ENCODE measurements at regions not wholly inside any gene's neighbourhood (a gene's known extent, or its start where the extent isn't known, plus 50 kb on each side); places are given as distances from the start of the nearest gene placed in this dataset.

- Mint-ChIP-seq H3K9me3 (no peaks in the 10 kb centered on the region), H3K27ac (no peak overlapping the region), H3K36me3 (no peaks in the 10 kb centered on the region)
- DNase-seq (ENCODE audit: low spot score in 2 of 2) (no peak), ATAC-seq (no peak)
Measured at GRCh38 chrY:8377491-8377890, 959.8 kb upstream of the TSPY4 start.

- H3K36me3 Mint-ChIP-seq: no peaks in the 10 kb centered on the region
- DNase-seq (ENCODE audit: low spot score in 2 of 2) (no peak), ATAC-seq (no peak)
- no peak overlapping the region for H3K27ac Mint-ChIP-seq
- H3K9me3 Mint-ChIP-seq: no peaks in the 10 kb centered on the region
Measured at GRCh38 chrY:8379800-8380199, 957.5 kb upstream of the TSPY4 start.

GRCh38 chrY:8381425-8381824 is 955.8 kb upstream of the TSPY4 start:
- DNase-seq (ENCODE audit: low spot score in 2 of 2): no peak
- Mint-ChIP-seq H3K9me3 (no peaks in the 10 kb centered on the region), H3K36me3 (no peaks in the 10 kb centered on the region), H3K27ac (no peak overlapping the region)
- ATAC-seq: peak; percentile 74 to 90

- DNase-seq (ENCODE audit: low spot score in 2 of 2) (no peak), ATAC-seq (no peak)
- Mint-ChIP-seq H3K9me3 (no peaks in the 10 kb centered on the region), H3K36me3 (no peaks in the 10 kb centered on the region), H3K27ac (no peak overlapping the region)
Measured at GRCh38 chrY:8386053-8386452, 951.2 kb upstream of the TSPY4 start.

GRCh38 chrY:8388512-8388911 is 948.8 kb upstream of the TSPY4 start:
- ATAC-seq (peak in 1 of 2 donors; percentile 82), DNase-seq (ENCODE audit: low spot score in 2 of 2) (no peak)
- Mint-ChIP-seq H3K27ac (no peak overlapping the region), H3K36me3 (no peaks in the 10 kb centered on the region), H3K9me3 (no peaks in the 10 kb centered on the region)

- ATAC-seq (peak in 1 of 2 donors; percentile 80), DNase-seq (ENCODE audit: low spot score in 2 of 2) (no peak)
- no peaks in the 10 kb centered on the region for H3K9me3 Mint-ChIP-seq
- no peaks in the 10 kb centered on the region for H3K36me3 Mint-ChIP-seq
- H3K27ac Mint-ChIP-seq: no peak overlapping the region
Measured at GRCh38 chrY:8390310-8390709, 947.0 kb upstream of the TSPY4 start.

GRCh38 chrY:8393246-8393645 is 944.0 kb upstream of the TSPY4 start:
- ATAC-seq (no peak), DNase-seq (ENCODE audit: low spot score in 2 of 2) (no peak)
- Mint-ChIP-seq H3K36me3 (no peaks in the 10 kb centered on the region), H3K27ac (no peak overlapping the region), H3K9me3 (no peaks in the 10 kb centered on the region)

GRCh38 chrY:8422906-8423305 is 914.4 kb upstream of the TSPY4 start:
- ATAC-seq: no peak
- no peak for DNase-seq (ENCODE audit: low spot score in 2 of 2)
- H3K27ac Mint-ChIP-seq: no peak overlapping the region
- H3K9me3 Mint-ChIP-seq: no peaks in the 10 kb centered on the region
- no peaks in the 10 kb centered on the region for H3K36me3 Mint-ChIP-seq

- DNase-seq (ENCODE audit: low spot score in 2 of 2): no peak
- no peaks in the 10 kb centered on the region for H3K9me3 Mint-ChIP-seq
- H3K27ac Mint-ChIP-seq: no peak overlapping the region
- no peaks in the 10 kb centered on the region for H3K36me3 Mint-ChIP-seq
- ATAC-seq: no peak
Measured at GRCh38 chrY:8426433-8426832, 910.8 kb upstream of the TSPY4 start.

- Mint-ChIP-seq H3K9me3 (no peaks in the 10 kb centered on the region), H3K36me3 (no peaks in the 10 kb centered on the region), H3K27ac (no peak overlapping the region)
- peak; percentile 68 to 80 for ATAC-seq
- DNase-seq (ENCODE audit: low spot score in 2 of 2): no peak
Measured at GRCh38 chrY:8437510-8437909, 899.8 kb upstream of the TSPY4 start.

- H3K36me3 Mint-ChIP-seq: no peaks in the 10 kb centered on the region
- no peak for ATAC-seq
- no peaks in the 10 kb centered on the region for H3K9me3 Mint-ChIP-seq
- DNase-seq (ENCODE audit: low spot score in 2 of 2): no peak
- H3K27ac Mint-ChIP-seq: no peak overlapping the region
Measured at GRCh38 chrY:8442097-8442496, 895.2 kb upstream of the TSPY4 start.

- no peaks in the 10 kb centered on the region for H3K36me3 Mint-ChIP-seq
- no peak overlapping the region for H3K27ac Mint-ChIP-seq
- peaks cover 3 to 5% of the 10 kb centered on the region in 2 donors for H3K9me3 Mint-ChIP-seq
- DNase-seq (ENCODE audit: low spot score in 2 of 2): no peak
- peak; percentile 31 to 90 for ATAC-seq
Measured at GRCh38 chrY:8452963-8453362, 884.3 kb upstream of the TSPY4 start.

GRCh38 chrY:8466813-8467212 is 870.5 kb upstream of the TSPY4 start:
- Mint-ChIP-seq H3K9me3 (no peaks in the 10 kb centered on the region), H3K27ac (no peak overlapping the region), H3K36me3 (no peaks in the 10 kb centered on the region)
- DNase-seq (ENCODE audit: low spot score in 2 of 2) (no peak), ATAC-seq (peak in 1 of 2 donors; percentile 68)

- Mint-ChIP-seq H3K27ac (no peak overlapping the region), H3K9me3 (no peaks in the 10 kb centered on the region), H3K36me3 (no peaks in the 10 kb centered on the region)
- DNase-seq (ENCODE audit: low spot score in 2 of 2) (no peak), ATAC-seq (peak in 1 of 2 donors; percentile 41)
Measured at GRCh38 chrY:8470249-8470648, 867.0 kb upstream of the TSPY4 start.

- ATAC-seq: no peak
- Mint-ChIP-seq H3K36me3 (no peaks in the 10 kb centered on the region), H3K9me3 (no peaks in the 10 kb centered on the region), H3K27ac (no peak overlapping the region)
- no peak for DNase-seq (ENCODE audit: low spot score in 2 of 2)
Measured at GRCh38 chrY:8479141-8479540, 858.1 kb upstream of the TSPY4 start.

GRCh38 chrY:8488955-8489354 is 848.3 kb upstream of the TSPY4 start:
- H3K36me3 Mint-ChIP-seq: no peaks in the 10 kb centered on the region
- no peak for ATAC-seq
- no peak overlapping the region for H3K27ac Mint-ChIP-seq
- DNase-seq (ENCODE audit: low spot score in 2 of 2): no peak
- H3K9me3 Mint-ChIP-seq: no peaks in the 10 kb centered on the region

GRCh38 chrY:8489880-8490630 is 847.2 kb upstream of the TSPY4 start:
- H3K36me3 Mint-ChIP-seq: no peaks in the 10 kb centered on the region
- no peaks in the 10 kb centered on the region for H3K9me3 Mint-ChIP-seq
- no peak for DNase-seq (ENCODE audit: low spot score in 2 of 2)
- peak in 1 of 2 donors; percentile 37 for ATAC-seq
- H3K27ac Mint-ChIP-seq: no peak overlapping the region

- Mint-ChIP-seq H3K36me3 (no peaks in the 10 kb centered on the region), H3K9me3 (no peaks in the 10 kb centered on the region), H3K27ac (no peak overlapping the region)
- DNase-seq (ENCODE audit: low spot score in 2 of 2) (no peak), ATAC-seq (no peak)
Measured at GRCh38 chrY:8494396-8494795, 842.9 kb upstream of the TSPY4 start.
